Activated naive CD4-positive, alpha-beta T cell treated with anti-CD3 and anti-CD28 coated beads for 36 hours (primary cell): ENCODE measurements at regions not wholly inside any gene's neighbourhood (a gene's known extent, or its start where the extent isn't known, plus 50 kb on each side); places are given as distances from the start of the nearest gene placed in this dataset.
"Not testable (repeated sequence)": the region's sequence is repeated elsewhere in the genome, so short reads cannot be mapped to it uniquely, and the experiment has no call there.

Experiments
- CTCF ChIA-PET: fragments of 350-600 bp; sonication (Branson Sonifier 250); formaldehyde crosslinking; loops from one replicate; lab custom pipeline; 2021; ENCODE audit warnings: antibody characterized with exemption; lab: Charles Lee
- DNase-seq: peaks from one replicate; pipeline ENCODE4 v3.0.0-alpha.2; 2020
- H3K27ac Mint-ChIP-seq: one replicate; pipeline ENCODE4 v1.8.0; 2021; ENCODE audit warnings: mild to moderate bottlenecking, mixed read lengths
- H3K27me3 Mint-ChIP-seq: one replicate; pipeline ENCODE4 v1.8.0; 2021; ENCODE audit warnings: low read depth, mixed read lengths
- H3K36me3 Mint-ChIP-seq: one replicate; pipeline ENCODE4 v1.8.0; 2021; ENCODE audit warnings: low read depth, mixed read lengths
- H3K4me1 Mint-ChIP-seq: one replicate; pipeline ENCODE4 v1.8.0; 2021; ENCODE audit warnings: low read depth, mixed read lengths
- H3K4me3 Mint-ChIP-seq: one replicate; pipeline ENCODE4 v1.8.0; 2021; ENCODE audit warnings: mild to moderate bottlenecking, moderate library complexity, mixed read lengths
- H3K9me3 Mint-ChIP-seq: one replicate; pipeline ENCODE4 v1.8.0; 2021; ENCODE audit warnings: mixed read lengths
- intact Hi-C: fragments of 100-400 bp; cut with micrococcal nuclease; formaldehyde crosslinking; loops from one replicate; pipeline ENCODE4 v1.15.1; 2023

DNA sequence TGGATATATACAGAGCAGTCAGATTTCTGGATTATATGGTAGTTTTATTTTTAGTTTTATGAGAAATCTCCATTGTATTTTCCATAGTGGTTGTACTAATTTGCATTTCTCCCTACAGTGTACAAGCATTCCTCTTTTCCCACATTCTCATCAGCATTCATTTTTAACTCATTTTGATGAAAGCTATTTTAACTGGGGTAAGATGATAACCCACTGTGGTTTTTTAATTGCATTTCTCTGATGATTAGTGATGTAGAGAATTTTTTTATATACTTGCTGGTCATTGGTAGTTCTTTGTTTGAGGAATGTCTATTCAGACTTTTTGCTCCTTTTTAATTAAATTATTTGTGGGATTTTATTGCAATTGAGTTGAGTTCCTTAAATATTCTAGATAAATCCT, 903.6 kb downstream of the DIPK2A start:
- Mint-ChIP-seq H3K36me3 (no peaks in the 10 kb centered on the region), H3K4me1 (no peaks in the 10 kb centered on the region), H3K27me3 (no peaks in the 10 kb centered on the region), H3K27ac (no peak overlapping the region), H3K9me3 (no peaks in the 10 kb centered on the region), H3K4me3 (no peak overlapping the region)
- intact Hi-C loops: no loop called here
- CTCF ChIA-PET: no interaction called here
- no peak for DNase-seq

- intact Hi-C loops: no loop called here
- Mint-ChIP-seq H3K4me1 (no peaks in the 10 kb centered on the region), H3K27me3 (no peaks in the 10 kb centered on the region), H3K27ac (no peak overlapping the region), H3K9me3 (no peaks in the 10 kb centered on the region), H3K36me3 (no peaks in the 10 kb centered on the region), H3K4me3 (no peak overlapping the region)
- no peak for DNase-seq
- CTCF ChIA-PET: no interaction called here
These were observed 905.7 kb downstream of the DIPK2A start for GRCh38 chr3:144877356-144877755.

DNA sequence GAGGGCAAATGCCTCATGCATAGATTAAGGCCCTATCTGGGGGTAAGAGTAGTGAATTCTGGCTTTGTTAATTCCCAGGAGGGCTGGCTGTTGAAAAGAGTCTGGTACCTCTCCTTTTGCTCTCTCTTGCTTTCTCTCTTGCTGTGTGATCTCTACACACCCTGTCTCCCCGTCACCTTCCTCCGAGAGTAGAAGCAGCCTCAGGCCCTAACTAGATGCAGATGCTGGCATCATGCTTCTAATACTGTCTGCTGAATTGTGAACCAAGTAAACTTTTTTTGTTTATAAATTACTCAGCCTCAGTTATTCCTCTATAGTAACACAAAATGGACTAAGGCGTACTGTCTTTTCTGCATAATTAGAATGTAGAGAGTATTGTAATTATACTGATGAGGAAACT, 908.1 kb downstream of the DIPK2A start:
- Mint-ChIP-seq H3K36me3 (no peaks in the 10 kb centered on the region), H3K9me3 (no peaks in the 10 kb centered on the region), H3K4me3 (no peak overlapping the region), H3K27me3 (no peaks in the 10 kb centered on the region), H3K27ac (no peak overlapping the region), H3K4me1 (no peaks in the 10 kb centered on the region)
- intact Hi-C loops: no loop called here
- CTCF ChIA-PET: no interaction called here
- no peak for DNase-seq

DNA sequence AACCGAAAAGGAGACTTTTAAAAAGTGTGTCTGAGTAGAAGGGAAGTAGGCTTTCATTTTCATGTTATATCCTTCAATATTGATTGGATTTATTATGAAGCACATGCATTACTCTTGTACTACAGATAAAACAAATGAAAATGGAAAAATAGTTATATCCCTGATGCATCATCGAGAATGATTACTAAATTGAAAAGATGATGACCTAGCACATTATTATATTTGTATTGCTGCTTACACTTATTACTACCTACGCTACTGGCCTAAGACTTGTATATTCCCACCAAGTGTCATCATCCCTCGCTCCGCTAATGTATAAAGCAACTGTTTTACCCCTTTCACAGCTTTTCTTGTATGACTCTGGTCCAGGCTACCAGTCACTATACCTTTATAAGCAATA, 922.4 kb downstream of the DIPK2A start:
- CTCF ChIA-PET: no interaction called here
- H3K36me3 Mint-ChIP-seq: no peaks in the 10 kb centered on the region
- no peak overlapping the region for H3K27ac Mint-ChIP-seq
- no peaks in the 10 kb centered on the region for H3K4me1 Mint-ChIP-seq
- H3K27me3 Mint-ChIP-seq: no peaks in the 10 kb centered on the region
- intact Hi-C loops: no loop called here
- H3K4me3 Mint-ChIP-seq: no peak overlapping the region
- no peaks in the 10 kb centered on the region for H3K9me3 Mint-ChIP-seq
- no peak for DNase-seq

- H3K9me3 Mint-ChIP-seq: no peaks in the 10 kb centered on the region
- H3K36me3 Mint-ChIP-seq: no peaks in the 10 kb centered on the region
- H3K27me3 Mint-ChIP-seq: no peaks in the 10 kb centered on the region
- no peak overlapping the region for H3K27ac Mint-ChIP-seq
- no peaks in the 10 kb centered on the region for H3K4me1 Mint-ChIP-seq
- DNase-seq: no peak
- H3K4me3 Mint-ChIP-seq: no peak overlapping the region
- intact Hi-C loops: no loop called here
- CTCF ChIA-PET: no interaction called here
These were observed 923.0 kb downstream of the DIPK2A start for GRCh38 chr3:144894576-144894975.

DNA sequence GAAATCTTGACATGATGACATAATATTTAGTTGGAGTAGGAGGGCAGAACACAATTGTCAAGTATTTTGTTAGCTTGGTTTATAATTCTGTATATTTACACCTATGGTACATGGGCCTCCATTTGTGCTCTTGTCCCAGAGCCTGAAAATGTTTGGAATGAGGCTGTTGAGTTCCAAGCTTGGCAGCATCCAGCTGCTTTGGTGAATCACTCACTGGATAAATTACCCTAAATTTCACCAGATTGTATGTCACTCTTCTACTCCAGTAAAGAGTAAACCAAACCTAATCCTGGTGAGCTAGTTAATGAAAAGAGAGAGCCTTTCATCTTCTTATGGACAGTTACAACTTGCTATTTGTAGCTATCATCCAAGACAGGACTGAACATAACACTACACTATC, 928.7 kb downstream of the DIPK2A start:
- CTCF ChIA-PET: no interaction called here
- Mint-ChIP-seq H3K27me3 (no peaks in the 10 kb centered on the region), H3K36me3 (no peaks in the 10 kb centered on the region), H3K4me1 (no peaks in the 10 kb centered on the region), H3K27ac (no peak overlapping the region), H3K4me3 (no peak overlapping the region), H3K9me3 (peaks cover 15% of the 10 kb centered on the region)
- no peak for DNase-seq
- intact Hi-C loops: no loop called here

GRCh38 chr3:144907581-144907980, 936.0 kb downstream of the DIPK2A start:
- H3K36me3 Mint-ChIP-seq, H3K4me3 Mint-ChIP-seq, H3K27ac Mint-ChIP-seq, DNase-seq, intact Hi-C loops, H3K4me1 Mint-ChIP-seq, CTCF ChIA-PET, H3K27me3 Mint-ChIP-seq: not testable (repeated sequence)
- peaks cover 17% of the 10 kb centered on the region for H3K9me3 Mint-ChIP-seq

DNA sequence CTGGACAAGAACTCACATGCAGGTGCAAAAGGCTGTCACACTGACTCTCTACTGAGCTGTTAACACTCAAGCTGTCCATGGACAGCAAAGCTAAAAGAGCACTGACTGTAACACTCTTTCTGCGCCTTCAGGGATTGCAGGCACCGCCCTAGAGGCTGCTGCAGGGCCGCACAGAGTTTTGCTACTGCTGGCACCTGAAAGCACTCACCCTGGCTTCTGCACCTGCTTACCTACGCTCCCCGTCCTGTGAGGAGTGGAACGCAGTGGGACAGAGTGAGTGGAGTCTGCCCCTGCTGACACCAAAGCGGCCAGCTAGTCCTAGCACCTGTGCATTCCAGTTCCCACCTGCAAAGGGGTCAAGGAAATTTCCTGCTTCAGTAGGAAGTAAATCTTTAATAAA, 941.3 kb downstream of the DIPK2A start:
- Mint-ChIP-seq H3K4me3 (no peak overlapping the region), H3K36me3 (no peaks in the 10 kb centered on the region), H3K9me3 (peaks cover 3% of the 10 kb centered on the region), H3K27me3 (no peaks in the 10 kb centered on the region), H3K4me1 (no peaks in the 10 kb centered on the region), H3K27ac (no peak overlapping the region)
- DNase-seq: no peak
- CTCF ChIA-PET: no interaction called here
- intact Hi-C loops: no loop called here

- no peak for DNase-seq
- intact Hi-C loops: no loop called here
- no peaks in the 10 kb centered on the region for H3K4me1 Mint-ChIP-seq
- no peaks in the 10 kb centered on the region for H3K36me3 Mint-ChIP-seq
- peaks cover 3% of the 10 kb centered on the region for H3K9me3 Mint-ChIP-seq
- H3K27ac Mint-ChIP-seq: no peak overlapping the region
- H3K27me3 Mint-ChIP-seq: no peaks in the 10 kb centered on the region
- no peak overlapping the region for H3K4me3 Mint-ChIP-seq
- CTCF ChIA-PET: no interaction called here
These were observed 943.6 kb downstream of the DIPK2A start for GRCh38 chr3:144915202-144915601.

GRCh38 chr3:144921710-144922109, 950.1 kb downstream of the DIPK2A start:
- CTCF ChIA-PET: no interaction called here
- peaks cover 3% of the 10 kb centered on the region for H3K9me3 Mint-ChIP-seq
- H3K27ac Mint-ChIP-seq: no peak overlapping the region
- DNase-seq: no peak
- H3K4me1 Mint-ChIP-seq: no peaks in the 10 kb centered on the region
- no peak overlapping the region for H3K4me3 Mint-ChIP-seq
- no peaks in the 10 kb centered on the region for H3K27me3 Mint-ChIP-seq
- H3K36me3 Mint-ChIP-seq: no peaks in the 10 kb centered on the region
- intact Hi-C loops: no loop called here

DNA sequence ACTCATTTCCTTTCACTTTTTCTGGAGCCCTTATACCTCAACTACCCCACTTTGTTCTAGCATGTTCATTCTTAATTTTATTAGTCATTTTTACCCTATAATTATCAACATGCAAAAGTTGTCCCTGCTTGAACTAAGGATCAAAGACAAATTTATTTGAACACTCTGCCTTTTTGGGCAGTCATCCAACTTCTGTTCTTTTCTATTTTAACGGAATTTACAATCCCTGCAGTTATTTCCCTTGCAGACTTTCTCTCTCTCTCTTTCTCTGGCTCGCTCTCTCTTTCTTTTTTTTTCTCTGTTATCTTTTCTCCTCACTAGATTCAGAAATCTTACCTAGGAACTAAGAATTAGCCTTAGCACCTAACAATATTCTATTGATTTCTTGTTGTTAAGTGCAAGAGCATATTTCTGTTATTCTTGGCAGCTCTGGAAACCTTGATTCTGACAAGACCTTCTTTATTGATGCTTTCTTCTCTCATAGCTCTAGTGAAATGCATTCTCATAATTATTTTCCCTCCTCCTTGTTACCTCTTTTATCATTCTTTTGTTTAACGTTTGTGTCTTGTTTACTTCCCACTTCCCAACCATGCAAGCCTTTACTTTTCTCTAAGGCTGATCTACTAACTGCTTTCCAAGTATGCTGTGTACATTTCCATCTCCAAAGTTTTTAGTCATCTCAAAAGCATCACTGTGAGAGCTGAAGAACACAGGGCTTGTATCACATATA, 951.6 kb downstream of the DIPK2A start:
- H3K27ac Mint-ChIP-seq: no peak overlapping the region
- CTCF ChIA-PET: no interaction called here
- intact Hi-C loops: no loop called here
- peaks cover 3% of the 10 kb centered on the region for H3K9me3 Mint-ChIP-seq
- no peaks in the 10 kb centered on the region for H3K36me3 Mint-ChIP-seq
- no peaks in the 10 kb centered on the region for H3K27me3 Mint-ChIP-seq
- H3K4me1 Mint-ChIP-seq: no peaks in the 10 kb centered on the region
- H3K4me3 Mint-ChIP-seq: no peak overlapping the region
- DNase-seq: no peak

DNA sequence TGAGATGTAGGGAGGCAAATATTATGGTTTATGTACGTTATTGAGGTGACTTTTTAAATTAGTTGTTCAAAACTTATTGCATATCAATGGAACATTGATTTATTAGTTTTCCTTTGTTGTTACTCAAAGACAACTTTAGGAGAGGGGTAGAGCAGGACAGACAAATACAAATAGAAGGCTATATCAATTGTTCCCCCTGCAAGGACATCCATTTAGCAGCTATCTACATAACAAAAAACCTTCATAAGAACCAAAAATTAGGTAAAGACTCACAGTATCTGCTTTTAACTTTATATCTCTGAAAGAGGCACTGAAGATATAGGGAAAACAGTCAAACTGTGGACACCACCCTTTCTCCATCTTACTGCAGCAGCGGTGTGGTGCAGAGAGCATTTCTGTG, 958.8 kb downstream of the DIPK2A start:
- H3K27me3 Mint-ChIP-seq: no peaks in the 10 kb centered on the region
- no peaks in the 10 kb centered on the region for H3K4me1 Mint-ChIP-seq
- intact Hi-C loops: no loop called here
- H3K36me3 Mint-ChIP-seq: no peaks in the 10 kb centered on the region
- CTCF ChIA-PET: no interaction called here
- H3K4me3 Mint-ChIP-seq: no peak overlapping the region
- H3K27ac Mint-ChIP-seq: no peak overlapping the region
- no peak for DNase-seq
- no peaks in the 10 kb centered on the region for H3K9me3 Mint-ChIP-seq

DNA sequence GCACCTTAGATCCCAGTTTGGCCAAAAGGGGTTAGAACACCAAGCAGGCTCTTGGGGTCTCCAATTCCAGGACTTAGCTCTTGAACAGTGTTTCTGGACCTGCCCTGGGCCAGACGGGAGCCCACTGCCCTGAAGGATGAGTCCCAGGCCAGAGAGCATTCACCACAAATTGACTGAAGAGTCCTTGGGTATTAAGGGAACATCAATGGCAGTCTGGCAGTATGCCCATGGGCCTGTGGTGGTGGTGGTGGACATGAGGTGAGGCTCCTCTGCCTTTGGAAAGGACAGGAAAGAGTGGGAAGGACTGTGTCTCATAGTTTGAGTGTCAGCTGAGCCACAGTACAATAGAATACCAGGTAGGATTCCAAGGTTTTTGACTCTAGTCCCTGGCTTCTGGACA, 960.0 kb downstream of the DIPK2A start:
- no peaks in the 10 kb centered on the region for H3K27me3 Mint-ChIP-seq
- DNase-seq: no peak
- H3K27ac Mint-ChIP-seq: no peak overlapping the region
- no peak overlapping the region for H3K4me3 Mint-ChIP-seq
- no peaks in the 10 kb centered on the region for H3K4me1 Mint-ChIP-seq
- no peaks in the 10 kb centered on the region for H3K36me3 Mint-ChIP-seq
- CTCF ChIA-PET: no interaction called here
- intact Hi-C loops: no loop called here
- peaks cover 5% of the 10 kb centered on the region for H3K9me3 Mint-ChIP-seq
